HL-60 (cell line): ENCODE measurements at regions not wholly inside any gene's neighbourhood (a gene's known extent, or its start where the extent isn't known, plus 50 kb on each side); places are given as distances from the start of the nearest gene placed in this dataset.

Experiments
- GABPA ChIP-seq: IDR thresholded peaks from 2 replicates; pipeline ENCODE4 v1.6.1; 2012; ENCODE audit warnings: low read depth
- POLR2AphosphoS5 ChIP-seq: IDR thresholded peaks from 2 replicates; pipeline ENCODE4 v1.6.1; 2012; ENCODE audit warnings: low read depth
- SPI1 ChIP-seq: IDR thresholded peaks from 2 replicates; pipeline ENCODE4 v1.6.1; 2012; ENCODE audit warnings: low read depth, mild to moderate bottlenecking, borderline replicate concordance
- TF ChIP-seq, protein P1 (sequence below): IDR thresholded peaks from one replicate; pipeline ENCODE4 v1.5.1; 2011; ENCODE audit warnings: low read length, control low read depth, inconsistent platforms; ENCODE audit not compliant: insufficient read depth
- TF ChIP-seq, protein P2 (sequence below): IDR thresholded peaks from 2 replicates; pipeline ENCODE4 v1.6.1; 2012; ENCODE audit warnings: low read depth; ENCODE audit not compliant: insufficient replicate concordance

DNA sequence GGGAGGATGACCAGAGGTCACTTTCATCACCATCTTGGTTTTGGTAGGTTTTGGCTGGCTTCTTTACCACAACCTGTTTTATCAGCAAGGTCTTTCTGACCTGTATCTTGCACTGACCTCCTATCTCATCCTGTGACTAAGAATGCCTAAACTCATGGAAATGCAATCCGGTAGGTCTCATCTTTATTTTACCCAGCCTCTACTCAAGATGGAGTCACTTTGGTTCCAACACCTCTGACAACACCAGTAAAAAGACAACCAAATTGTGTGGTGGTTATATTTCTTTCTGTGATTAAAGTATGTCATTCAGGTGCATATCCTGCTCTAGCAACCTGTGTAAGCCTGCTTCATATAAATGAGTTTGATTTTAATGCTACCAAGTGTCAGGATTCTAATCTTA, 636.7 kb downstream of the PCDH7 start:
- TF ChIP-seq POLR2AphosphoS5 = no peak
- TF ChIP-seq, protein P1, sequence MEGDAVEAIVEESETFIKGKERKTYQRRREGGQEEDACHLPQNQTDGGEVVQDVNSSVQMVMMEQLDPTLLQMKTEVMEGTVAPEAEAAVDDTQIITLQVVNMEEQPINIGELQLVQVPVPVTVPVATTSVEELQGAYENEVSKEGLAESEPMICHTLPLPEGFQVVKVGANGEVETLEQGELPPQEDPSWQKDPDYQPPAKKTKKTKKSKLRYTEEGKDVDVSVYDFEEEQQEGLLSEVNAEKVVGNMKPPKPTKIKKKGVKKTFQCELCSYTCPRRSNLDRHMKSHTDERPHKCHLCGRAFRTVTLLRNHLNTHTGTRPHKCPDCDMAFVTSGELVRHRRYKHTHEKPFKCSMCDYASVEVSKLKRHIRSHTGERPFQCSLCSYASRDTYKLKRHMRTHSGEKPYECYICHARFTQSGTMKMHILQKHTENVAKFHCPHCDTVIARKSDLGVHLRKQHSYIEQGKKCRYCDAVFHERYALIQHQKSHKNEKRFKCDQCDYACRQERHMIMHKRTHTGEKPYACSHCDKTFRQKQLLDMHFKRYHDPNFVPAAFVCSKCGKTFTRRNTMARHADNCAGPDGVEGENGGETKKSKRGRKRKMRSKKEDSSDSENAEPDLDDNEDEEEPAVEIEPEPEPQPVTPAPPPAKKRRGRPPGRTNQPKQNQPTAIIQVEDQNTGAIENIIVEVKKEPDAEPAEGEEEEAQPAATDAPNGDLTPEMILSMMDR = no peak
- TF ChIP-seq, protein P2, sequence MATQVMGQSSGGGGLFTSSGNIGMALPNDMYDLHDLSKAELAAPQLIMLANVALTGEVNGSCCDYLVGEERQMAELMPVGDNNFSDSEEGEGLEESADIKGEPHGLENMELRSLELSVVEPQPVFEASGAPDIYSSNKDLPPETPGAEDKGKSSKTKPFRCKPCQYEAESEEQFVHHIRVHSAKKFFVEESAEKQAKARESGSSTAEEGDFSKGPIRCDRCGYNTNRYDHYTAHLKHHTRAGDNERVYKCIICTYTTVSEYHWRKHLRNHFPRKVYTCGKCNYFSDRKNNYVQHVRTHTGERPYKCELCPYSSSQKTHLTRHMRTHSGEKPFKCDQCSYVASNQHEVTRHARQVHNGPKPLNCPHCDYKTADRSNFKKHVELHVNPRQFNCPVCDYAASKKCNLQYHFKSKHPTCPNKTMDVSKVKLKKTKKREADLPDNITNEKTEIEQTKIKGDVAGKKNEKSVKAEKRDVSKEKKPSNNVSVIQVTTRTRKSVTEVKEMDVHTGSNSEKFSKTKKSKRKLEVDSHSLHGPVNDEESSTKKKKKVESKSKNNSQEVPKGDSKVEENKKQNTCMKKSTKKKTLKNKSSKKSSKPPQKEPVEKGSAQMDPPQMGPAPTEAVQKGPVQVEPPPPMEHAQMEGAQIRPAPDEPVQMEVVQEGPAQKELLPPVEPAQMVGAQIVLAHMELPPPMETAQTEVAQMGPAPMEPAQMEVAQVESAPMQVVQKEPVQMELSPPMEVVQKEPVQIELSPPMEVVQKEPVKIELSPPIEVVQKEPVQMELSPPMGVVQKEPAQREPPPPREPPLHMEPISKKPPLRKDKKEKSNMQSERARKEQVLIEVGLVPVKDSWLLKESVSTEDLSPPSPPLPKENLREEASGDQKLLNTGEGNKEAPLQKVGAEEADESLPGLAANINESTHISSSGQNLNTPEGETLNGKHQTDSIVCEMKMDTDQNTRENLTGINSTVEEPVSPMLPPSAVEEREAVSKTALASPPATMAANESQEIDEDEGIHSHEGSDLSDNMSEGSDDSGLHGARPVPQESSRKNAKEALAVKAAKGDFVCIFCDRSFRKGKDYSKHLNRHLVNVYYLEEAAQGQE = no peak
- TF ChIP-seq GABPA = no peak
- TF ChIP-seq SPI1 = no peak
